ENCODE measurements at regions not wholly inside any gene's neighbourhood (a gene's known extent, or its start where the extent isn't known, plus 50 kb on each side); places are given as distances from the start of the nearest gene placed in this dataset.

GRCh38 chr2:150581717-150582472 is 94.4 kb upstream of the RND3 start:
- no peak for DNase-seq

GRCh38 chr2:150578481-150578880 is 91.0 kb upstream of the RND3 start:
- DNase-seq: no peak

- DNase-seq: no peak
Measured at GRCh38 chr2:150575861-150576260, 88.4 kb upstream of the RND3 start.

DNA sequence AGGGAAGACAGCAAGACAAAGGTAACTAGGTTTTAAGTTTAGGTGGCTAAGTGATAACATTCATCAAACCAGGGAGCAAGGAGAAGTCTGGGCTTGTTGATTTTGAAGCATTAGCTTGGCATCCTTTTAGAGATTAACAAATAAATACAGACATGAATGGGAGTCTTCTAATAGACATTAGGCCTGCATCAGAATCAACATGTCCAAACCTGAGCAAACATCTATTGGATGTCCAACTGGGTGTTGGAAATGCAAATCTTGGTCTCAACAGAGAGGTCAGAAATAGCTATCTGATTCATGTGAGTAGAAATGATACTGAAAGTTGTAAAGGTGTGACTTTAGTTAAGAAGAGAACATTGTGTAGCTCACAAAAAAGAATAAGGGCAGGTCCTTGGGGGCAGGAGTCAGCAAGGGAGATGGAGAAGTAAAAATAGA is 85.5 kb upstream of the RND3 start:
- DNase-seq: no peak

DNA sequence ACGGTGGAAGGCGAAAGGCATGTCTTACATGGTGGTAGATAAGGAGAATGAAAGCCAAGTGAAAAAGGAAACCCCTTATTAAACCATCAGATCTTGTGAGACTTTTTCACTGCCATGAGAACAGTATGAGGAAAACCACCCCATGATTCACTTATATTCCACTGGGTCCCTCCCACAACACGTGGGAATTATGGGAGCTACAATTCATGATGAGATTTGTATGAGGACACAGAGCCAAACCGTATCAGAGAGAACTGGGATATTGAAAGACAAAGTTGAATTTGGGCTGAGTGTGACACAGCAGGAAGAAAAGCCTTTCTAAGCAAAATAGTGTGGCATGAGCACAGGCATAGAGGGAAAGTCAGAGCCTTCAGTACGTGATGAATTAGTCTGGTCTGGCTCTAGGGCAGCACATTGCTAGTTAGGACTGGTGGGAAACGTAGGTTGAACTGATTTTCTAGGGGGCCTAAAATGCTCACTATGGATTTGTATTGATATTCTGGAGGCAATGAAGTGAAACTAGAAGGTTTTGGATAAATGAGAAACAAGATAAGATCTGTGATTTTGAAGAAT is 84.8 kb upstream of the RND3 start:
- no peak for DNase-seq

- no peak for DNase-seq
Measured at GRCh38 chr2:150571121-150571520, 83.7 kb upstream of the RND3 start.

DNA sequence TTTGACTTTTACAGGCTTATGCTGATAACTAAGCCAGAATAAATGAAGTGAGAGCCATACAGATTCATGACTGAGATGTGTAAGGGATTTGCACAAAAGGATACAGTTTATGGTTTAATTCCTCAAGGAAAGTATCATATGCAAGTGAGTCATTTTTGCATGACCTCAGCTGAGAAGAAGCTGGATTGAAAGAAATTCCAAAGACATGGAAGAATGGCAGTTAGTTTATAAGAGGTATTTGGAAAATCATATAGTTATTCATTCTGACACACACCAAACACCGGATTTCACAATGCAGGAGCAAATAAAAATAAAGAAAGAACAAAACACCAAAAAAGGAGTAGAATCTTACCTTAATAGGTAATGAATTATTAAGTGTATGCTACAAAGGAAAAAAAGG is 83.2 kb upstream of the RND3 start:
- peak; percentile 45 for DNase-seq

GRCh38 chr2:150569761-150570160 is 82.3 kb upstream of the RND3 start:
- no peak for DNase-seq

GRCh38 chr2:150567771-150568301 is 80.4 kb upstream of the RND3 start:
- DNase-seq: peak; percentile 67

DNA sequence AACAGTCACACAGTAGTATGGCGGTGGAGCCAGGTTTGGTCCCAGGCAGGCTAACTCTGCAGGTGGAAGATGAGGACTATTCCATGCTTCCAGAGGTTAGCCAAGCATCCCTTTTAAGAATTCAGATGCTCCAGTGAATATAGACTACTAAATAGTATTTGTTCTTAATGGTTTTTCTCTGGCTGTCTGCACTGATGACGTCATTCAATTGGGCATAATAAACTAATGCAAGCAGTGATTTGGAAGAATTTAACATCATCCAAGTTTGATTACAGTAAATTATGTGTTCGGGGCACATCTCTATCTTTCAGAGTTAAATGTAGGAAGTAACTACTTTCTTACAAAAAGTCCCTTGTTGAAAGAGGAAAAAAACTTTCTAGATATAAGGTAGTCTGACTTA is 78.8 kb upstream of the RND3 start:
- DNase-seq: no peak

GRCh38 chr2:150561076-150561475 is 73.6 kb upstream of the RND3 start:
- no peak for DNase-seq

- DNase-seq: no peak
Measured at GRCh38 chr2:150557020-150557600, 69.6 kb upstream of the RND3 start.

DNA sequence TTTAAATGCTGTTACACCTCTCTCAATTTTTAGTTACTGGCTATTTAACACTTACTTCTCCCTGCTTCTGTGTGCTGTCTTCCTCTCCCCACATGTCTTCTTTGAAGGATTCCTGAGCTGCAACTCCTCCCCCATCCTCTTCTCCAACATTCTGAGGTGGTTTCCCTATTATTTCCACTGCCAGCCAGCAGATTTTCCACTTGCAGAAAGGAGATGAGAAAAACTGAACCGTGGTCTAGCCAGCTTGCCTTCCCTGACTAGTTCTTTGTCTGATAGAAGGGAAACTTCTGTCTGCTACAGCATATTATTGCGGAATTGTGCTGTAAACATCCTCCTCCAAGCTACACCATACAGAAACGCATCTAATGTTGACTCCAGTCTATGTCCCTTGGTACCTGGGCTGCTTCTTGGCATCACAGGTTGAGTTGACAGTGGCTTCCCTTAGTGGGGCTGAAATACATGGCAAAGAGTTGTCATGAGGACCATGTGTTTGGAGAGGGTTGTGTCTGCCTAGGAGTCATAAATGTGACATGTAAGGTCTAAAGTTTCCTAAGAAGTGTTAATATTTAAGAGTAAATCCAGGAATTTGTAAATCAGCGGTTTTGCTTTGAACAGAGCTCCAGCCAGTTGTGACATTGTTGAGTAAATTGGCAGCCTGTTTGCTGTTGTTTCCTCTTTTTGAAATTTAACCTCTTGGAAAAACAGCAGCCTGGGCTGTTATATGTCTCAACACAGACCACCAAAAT is 68.3 kb upstream of the RND3 start:
- DNase-seq: no peak

GRCh38 chr2:150554046-150554445 is 66.6 kb upstream of the RND3 start:
- no peak for DNase-seq

DNA sequence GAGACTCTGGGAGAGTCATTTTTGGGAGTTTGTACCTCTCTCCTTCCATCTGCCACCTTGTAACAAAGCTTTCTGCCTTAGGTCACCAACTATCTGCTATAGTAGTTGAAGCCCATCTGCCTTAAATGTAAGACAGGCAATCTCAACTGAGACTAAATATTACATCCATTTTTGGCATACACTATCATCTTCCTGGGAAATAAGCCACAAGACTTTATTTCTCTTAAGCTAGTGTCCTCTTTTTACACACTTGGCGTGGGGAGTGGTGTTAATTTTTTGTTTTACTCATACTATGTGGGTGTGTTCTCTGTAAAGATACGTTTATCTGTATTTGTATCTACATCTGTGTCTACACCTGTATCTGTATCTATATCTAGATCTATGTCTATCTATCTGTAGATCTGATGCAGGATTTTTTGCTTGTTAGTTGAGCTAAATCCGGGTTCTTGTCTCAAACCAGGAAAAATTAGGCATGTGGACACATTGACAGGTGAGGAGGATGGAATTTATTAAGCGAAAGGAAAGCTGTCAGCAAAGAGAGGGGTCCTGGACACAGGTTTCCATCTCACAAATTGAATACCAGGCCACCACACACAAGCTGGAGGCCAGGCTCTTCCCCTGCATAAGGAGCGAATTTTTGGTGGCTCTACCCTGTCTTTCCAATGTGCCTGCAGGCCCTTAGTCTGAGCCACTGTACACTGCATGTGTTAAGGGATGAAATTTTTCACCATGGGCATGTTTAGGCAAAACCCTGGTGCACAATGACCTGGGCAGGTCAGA is 64.8 kb upstream of the RND3 start:
- no peak for DNase-seq

DNA sequence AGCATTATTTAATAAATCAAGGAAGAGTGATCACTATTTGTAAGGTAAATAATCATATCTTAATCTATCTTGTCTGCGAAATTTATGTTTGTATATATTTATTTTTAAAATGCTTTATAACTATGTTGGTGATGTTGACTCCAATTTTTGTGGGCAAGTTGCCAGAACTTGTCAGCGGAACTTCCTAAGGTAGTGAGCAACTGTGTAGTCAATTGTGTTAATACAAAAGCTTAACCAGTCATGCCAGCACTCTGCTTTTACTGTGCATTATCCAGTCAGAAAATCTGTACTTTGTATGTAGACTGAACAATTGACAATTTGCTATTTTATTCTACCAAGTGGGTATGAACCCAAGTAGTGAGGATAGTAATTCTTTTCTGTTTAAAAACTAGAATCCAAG is 61.9 kb upstream of the RND3 start:
- DNase-seq: no peak

DNA sequence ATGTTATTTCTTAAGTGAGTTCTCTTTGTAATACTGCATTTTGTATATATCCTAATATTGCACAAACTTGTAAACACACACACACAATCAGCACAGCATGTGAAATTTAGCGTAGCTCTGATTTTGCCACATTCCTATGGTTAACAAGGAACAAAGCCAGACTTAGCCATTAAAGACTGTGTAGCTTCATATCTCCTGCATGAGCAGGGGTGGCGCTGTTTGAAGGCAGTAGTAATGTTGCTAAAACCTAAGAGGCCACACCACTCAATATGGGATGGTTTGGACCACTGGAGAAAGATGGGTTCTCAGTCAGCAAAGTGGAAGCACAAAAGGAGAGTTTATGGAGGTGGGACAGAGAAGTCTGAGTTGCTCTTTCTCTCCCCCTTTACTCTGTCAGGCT is 61.1 kb upstream of the RND3 start:
- DNase-seq: no peak

GRCh38 chr2:150545916-150546315 is 58.4 kb upstream of the RND3 start:
- no peak for DNase-seq

- DNase-seq: no peak
Measured at GRCh38 chr2:150544731-150545130, 57.3 kb upstream of the RND3 start.

DNA sequence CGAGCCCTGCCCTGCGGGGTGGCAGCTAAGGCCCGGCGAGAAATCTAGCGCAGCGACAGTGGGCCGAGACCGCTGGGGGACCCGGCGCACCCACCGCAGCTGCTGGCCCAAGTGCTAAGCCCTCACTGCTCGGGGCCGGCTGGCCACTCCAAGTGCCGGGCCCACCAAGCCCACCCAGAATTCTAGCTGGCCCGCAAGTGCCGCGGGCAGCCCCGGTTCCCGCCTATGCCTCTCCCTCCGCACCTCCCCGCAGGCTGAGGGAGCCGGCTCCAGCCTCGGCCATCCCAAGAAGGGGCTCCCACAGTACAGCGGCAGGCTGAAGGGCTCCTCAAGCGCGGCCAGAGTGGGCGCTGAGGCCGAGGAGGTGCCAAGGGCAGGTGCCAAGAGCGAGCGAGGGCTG is 55.2 kb upstream of the RND3 start:
- no peak for DNase-seq

DNA sequence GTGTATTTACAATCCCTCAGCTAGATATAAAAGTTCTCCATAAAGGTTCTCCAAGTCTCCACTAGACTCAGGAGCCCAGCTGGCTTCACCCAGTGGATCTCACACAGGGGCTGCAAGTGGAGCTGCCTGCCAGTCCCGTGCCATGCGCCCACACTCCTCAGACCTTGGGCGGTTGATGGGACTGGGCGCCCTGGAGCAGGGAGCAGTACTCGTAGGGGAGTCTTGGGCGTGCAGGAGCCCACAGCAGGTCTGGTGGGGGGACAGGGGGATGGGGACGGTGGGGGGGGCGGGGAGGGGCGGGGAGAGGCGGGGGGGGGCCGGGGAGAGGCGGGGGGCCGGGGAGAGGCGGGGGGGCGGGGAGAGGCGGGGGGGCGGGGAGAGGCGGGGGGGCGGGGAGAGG is 54.7 kb upstream of the RND3 start:
- no peak for DNase-seq

GRCh38 chr2:150538651-150539201 is 51.3 kb upstream of the RND3 start:
- peak; percentile 72 for DNase-seq

Data from tongue (tissue), 1 donor.